ENCODE measurements at regions not wholly inside any gene's neighbourhood (a gene's known extent, or its start where the extent isn't known, plus 50 kb on each side); places are given as distances from the start of the nearest gene placed in this dataset.

- DNase-seq (ENCODE audit: low spot score) (peak; percentile 68), ATAC-seq (peak; percentile 92)
- POLR2A ChIA-PET = no interaction called here
- Mint-ChIP-seq H3K27me3 (ENCODE audit: low read depth) (no peaks in the 10 kb centered on the region; the same call in 1 of the 2 replicates), H3K9me3 (peaks cover 3% of the 10 kb centered on the region; the same call in 1 of the 2 replicates), H3K4me1 (peaks cover 11% of the 10 kb centered on the region; the same call in 1 of the 2 replicates), H3K4me3 (0 out of 2 replicates have a peak overlapping the region, but pooled peaks have one; percentile 19), H3K27ac (no peak overlapping the region), H3K36me3 (no peaks in the 10 kb centered on the region; the same call in 1 of the 2 replicates)
- CTCF ChIA-PET = interaction anchor here (0.5 to 2.5 kb wide), 32 partner anchors 10 to 713 kb away, joined by 3 to 31 read pairs (median 4); no protein-coding TSS in a partner anchor
- TF ChIP-seq, protein P1, sequence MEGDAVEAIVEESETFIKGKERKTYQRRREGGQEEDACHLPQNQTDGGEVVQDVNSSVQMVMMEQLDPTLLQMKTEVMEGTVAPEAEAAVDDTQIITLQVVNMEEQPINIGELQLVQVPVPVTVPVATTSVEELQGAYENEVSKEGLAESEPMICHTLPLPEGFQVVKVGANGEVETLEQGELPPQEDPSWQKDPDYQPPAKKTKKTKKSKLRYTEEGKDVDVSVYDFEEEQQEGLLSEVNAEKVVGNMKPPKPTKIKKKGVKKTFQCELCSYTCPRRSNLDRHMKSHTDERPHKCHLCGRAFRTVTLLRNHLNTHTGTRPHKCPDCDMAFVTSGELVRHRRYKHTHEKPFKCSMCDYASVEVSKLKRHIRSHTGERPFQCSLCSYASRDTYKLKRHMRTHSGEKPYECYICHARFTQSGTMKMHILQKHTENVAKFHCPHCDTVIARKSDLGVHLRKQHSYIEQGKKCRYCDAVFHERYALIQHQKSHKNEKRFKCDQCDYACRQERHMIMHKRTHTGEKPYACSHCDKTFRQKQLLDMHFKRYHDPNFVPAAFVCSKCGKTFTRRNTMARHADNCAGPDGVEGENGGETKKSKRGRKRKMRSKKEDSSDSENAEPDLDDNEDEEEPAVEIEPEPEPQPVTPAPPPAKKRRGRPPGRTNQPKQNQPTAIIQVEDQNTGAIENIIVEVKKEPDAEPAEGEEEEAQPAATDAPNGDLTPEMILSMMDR (IDR thresholded peaks at IDR 0.05) = peak; percentile 80
- TF ChIP-seq CREB1 (CRISPR knock-in tag; IDR thresholded peaks at IDR 0.05) = no peak
Measured at GRCh38 chr18:76709659-76710645, 112.4 kb upstream of the ZNF236 start.

DNA sequence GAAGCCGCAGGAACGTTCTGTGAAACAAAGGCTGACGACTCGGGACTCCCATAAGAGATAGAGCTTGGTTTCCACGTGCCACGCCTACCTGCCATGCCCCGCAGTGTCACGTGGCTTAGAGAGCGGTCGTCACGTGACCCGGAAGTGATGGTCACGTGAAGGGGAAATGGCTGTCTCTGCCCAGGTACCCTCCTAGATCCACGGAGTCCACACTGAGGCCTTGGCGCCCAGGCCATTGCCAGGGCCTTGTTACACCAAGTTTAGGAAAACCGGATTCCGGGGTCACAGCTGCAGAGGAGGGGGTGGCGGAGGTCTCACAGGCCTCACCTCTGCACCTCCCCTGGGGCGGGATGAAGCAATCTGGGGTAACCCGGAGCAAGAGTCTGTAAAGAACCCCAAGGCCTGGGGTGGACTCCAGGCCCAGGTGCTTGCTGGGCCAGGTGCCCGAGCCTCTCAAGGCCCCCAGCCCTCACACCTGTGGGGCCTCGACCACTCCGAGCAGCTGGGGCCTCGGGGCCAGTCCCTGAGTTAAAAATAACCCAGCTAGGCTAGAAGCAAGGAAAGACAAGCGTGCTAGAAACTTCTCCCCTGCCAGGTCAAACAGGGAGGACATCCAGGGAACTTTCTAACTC is 113.5 kb upstream of the ZNF236 start:
- Mint-ChIP-seq H3K4me3 (no peak overlapping the region), H3K27ac (no peak overlapping the region), H3K9me3 (no peaks in the 10 kb centered on the region), H3K36me3 (no peaks in the 10 kb centered on the region; the same call in 1 of the 2 replicates), H3K4me1 (peaks cover 11% of the 10 kb centered on the region; the same call in 1 of the 2 replicates), H3K27me3 (ENCODE audit: low read depth) (no peaks in the 10 kb centered on the region; the same call in 1 of the 2 replicates)
- CTCF ChIA-PET = interaction anchor here (0.5 to 2.5 kb wide), 22 partner anchors 9 to 712 kb away, joined by 3 to 31 read pairs (median 5); no protein-coding TSS in a partner anchor
- no peak for TF ChIP-seq ELF4 (CRISPR knock-in tag; IDR thresholded peaks at IDR 0.05; ENCODE audit: low read depth)
- TF ChIP-seq, protein P2, sequence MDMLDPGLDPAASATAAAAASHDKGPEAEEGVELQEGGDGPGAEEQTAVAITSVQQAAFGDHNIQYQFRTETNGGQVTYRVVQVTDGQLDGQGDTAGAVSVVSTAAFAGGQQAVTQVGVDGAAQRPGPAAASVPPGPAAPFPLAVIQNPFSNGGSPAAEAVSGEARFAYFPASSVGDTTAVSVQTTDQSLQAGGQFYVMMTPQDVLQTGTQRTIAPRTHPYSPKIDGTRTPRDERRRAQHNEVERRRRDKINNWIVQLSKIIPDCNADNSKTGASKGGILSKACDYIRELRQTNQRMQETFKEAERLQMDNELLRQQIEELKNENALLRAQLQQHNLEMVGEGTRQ (CRISPR knock-in tag; IDR thresholded peaks at IDR 0.05) = peak; percentile 85
- TF ChIP-seq, protein P3, sequence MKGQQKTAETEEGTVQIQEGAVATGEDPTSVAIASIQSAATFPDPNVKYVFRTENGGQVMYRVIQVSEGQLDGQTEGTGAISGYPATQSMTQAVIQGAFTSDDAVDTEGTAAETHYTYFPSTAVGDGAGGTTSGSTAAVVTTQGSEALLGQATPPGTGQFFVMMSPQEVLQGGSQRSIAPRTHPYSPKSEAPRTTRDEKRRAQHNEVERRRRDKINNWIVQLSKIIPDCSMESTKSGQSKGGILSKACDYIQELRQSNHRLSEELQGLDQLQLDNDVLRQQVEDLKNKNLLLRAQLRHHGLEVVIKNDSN (CRISPR knock-in tag; IDR thresholded peaks at IDR 0.05) = 0 out of 2 replicates have a peak, but pooled peaks have one; percentile 60
- DNase-seq (ENCODE audit: low spot score) = no peak
- no peak for ATAC-seq
- POLR2A ChIA-PET = no interaction called here

- DNase-seq (ENCODE audit: low spot score) (no peak), ATAC-seq (no peak)
- no peaks in the 10 kb centered on the region; the same call in 1 of the 2 replicates for H3K27me3 Mint-ChIP-seq (ENCODE audit: low read depth)
- CTCF ChIA-PET = interaction anchor here (0.9 to 1.6 kb wide), 9 partner anchors 18 to 327 kb away, joined by 3 to 8 read pairs (median 4); no protein-coding TSS in a partner anchor
- TF ChIP-seq, protein P4, sequence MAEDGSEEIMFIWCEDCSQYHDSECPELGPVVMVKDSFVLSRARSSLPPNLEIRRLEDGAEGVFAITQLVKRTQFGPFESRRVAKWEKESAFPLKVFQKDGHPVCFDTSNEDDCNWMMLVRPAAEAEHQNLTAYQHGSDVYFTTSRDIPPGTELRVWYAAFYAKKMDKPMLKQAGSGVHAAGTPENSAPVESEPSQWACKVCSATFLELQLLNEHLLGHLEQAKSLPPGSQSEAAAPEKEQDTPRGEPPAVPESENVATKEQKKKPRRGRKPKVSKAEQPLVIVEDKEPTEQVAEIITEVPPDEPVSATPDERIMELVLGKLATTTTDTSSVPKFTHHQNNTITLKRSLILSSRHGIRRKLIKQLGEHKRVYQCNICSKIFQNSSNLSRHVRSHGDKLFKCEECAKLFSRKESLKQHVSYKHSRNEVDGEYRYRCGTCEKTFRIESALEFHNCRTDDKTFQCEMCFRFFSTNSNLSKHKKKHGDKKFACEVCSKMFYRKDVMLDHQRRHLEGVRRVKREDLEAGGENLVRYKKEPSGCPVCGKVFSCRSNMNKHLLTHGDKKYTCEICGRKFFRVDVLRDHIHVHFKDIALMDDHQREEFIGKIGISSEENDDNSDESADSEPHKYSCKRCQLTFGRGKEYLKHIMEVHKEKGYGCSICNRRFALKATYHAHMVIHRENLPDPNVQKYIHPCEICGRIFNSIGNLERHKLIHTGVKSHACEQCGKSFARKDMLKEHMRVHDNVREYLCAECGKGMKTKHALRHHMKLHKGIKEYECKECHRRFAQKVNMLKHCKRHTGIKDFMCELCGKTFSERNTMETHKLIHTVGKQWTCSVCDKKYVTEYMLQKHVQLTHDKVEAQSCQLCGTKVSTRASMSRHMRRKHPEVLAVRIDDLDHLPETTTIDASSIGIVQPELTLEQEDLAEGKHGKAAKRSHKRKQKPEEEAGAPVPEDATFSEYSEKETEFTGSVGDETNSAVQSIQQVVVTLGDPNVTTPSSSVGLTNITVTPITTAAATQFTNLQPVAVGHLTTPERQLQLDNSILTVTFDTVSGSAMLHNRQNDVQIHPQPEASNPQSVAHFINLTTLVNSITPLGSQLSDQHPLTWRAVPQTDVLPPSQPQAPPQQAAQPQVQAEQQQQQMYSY (CRISPR knock-in tag; IDR thresholded peaks at IDR 0.05) = no peak
- no peak for TF ChIP-seq SP1 (CRISPR knock-in tag; conservative IDR thresholded peaks at IDR 0.05)
- TF ChIP-seq SOX15 (CRISPR knock-in tag; IDR thresholded peaks at IDR 0.05) = no peak
- TF ChIP-seq MYBL2 (CRISPR knock-in tag; IDR thresholded peaks at IDR 0.05) = no peak
- TF ChIP-seq CREM (CRISPR knock-in tag; IDR thresholded peaks at IDR 0.05) = no peak
- H3K9me3 Mint-ChIP-seq = no peaks in the 10 kb centered on the region
- no peak overlapping the region for H3K4me3 Mint-ChIP-seq
- no peaks in the 10 kb centered on the region; the same call in 1 of the 2 replicates for H3K36me3 Mint-ChIP-seq
- no peak overlapping the region for H3K27ac Mint-ChIP-seq
- peaks cover 11% of the 10 kb centered on the region; the same call in 1 of the 2 replicates for H3K4me1 Mint-ChIP-seq
- POLR2A ChIA-PET = no interaction called here
Measured at GRCh38 chr18:76708071-76708721, 114.2 kb upstream of the ZNF236 start.
